Glomerular visceral epithelial cell (primary cell): ENCODE measurements at regions not wholly inside any gene's neighbourhood (a gene's known extent, or its start where the extent isn't known, plus 50 kb on each side); places are given as distances from the start of the nearest gene placed in this dataset.

Source experiments
- DNase-seq: peaks from one replicate; pipeline ENCODE4 v3.0.0-alpha.2; 2016; ENCODE audit errors: extremely low spot score

DNA sequence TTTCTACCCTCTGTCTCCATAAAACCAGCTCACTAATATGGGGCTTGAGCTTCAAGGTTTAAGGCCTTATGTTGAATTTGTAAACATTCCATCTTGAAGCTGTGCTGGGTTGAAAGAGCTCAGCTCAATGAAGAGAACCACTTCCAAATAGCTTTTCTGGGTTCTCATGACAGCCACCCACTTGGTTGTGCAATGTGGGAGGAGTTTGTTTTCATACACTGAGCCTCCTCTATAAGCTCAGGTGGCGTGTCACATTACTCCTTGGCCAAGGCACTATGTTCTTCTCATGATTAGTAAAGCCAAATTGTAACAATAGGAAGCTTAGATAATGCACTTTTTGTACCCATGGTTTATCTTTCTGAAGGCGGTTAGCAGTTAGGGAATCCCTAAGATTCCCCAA, 265.6 kb downstream of the PTEN start:
- no peak for DNase-seq

- no peak for DNase-seq
These were observed 267.5 kb downstream of the PTEN start for GRCh38 chr10:88130912-88131311.

DNA sequence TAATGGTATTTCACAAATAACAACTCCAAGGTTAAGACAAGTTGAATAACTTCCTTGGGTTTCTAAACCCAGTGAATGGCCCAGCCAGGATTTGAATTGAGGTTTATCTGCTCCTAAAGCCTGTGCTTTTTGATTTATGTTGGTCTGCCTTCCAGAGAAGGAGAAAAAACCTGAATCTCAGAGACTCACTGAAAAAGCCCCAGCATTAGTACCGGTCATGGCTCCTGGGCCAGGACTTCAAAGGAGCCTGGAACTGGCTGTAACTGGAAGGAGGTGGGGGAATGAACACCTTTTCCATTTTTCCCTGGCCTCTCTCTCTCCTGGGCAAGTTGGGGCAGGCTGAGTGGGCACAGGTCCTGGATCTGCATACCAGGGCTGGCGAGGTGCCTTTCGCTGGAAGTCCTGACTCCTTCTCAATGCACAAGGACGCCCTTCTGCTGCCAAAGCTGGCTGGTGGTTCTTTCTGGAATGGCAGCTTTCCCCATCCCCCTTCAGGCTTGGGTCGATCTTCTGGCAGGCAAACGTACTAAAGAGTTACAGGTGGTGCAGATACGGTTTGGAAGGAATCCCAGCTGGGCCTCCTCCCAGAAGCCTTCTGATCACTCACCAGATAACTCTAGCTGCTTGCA, 268.2 kb downstream of the PTEN start:
- no peak for DNase-seq

- DNase-seq, result no peak
These were observed 273.3 kb downstream of the PTEN start for GRCh38 chr10:88136712-88137111.

- DNase-seq, result no peak
These were observed 275.0 kb downstream of the PTEN start for GRCh38 chr10:88138319-88138848.

- no peak for DNase-seq
These were observed 283.8 kb downstream of the PTEN start for GRCh38 chr10:88147000-88147798.

DNA sequence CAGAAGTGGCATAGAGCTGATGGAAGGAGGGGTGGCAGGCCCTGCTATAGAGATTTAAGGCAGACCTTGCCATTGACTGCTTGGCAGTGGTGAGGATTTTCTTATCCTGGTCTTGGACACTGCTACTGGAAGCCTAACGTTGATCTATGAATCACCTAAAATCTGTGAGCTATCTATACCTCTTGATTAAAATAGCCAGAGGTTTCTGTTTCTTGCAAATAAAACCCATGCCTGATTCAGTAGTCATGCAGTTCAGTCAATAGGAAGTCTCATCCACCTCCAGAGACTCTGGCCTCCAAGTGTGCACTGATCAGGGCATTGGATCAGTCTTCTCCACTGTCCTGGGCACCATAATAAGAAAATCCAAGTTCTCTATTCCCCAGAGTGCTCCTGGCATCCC, 286.5 kb downstream of the PTEN start:
- no peak for DNase-seq

DNA sequence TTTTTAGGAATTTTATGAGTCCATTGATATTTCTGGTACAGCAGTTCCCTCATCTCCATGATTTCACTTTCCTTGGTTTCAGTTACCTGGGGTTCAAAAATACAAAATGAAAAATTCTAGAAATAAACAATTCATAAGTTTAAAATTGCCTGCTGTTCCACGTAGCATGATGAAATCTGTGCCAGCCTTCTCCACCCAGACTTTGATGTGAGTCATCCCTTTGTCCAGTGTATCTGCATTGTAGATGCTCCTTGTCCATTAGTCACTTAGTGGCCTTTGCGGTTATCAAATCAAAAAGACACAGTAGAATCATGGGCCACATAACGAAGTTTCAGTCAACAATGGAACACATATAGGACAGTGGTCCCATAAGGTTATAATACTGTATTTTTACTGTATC, 286.9 kb downstream of the PTEN start:
- peak; percentile 67 for DNase-seq

- DNase-seq, result peak; percentile 80
These were observed 289.3 kb downstream of the PTEN start for GRCh38 chr10:88152728-88153133.

GRCh38 chr10:88154596-88155250, 291.3 kb downstream of the PTEN start:
- peak; percentile 23 for DNase-seq

GRCh38 chr10:88156341-88156740, 292.9 kb downstream of the PTEN start:
- peak; percentile 68 for DNase-seq

DNA sequence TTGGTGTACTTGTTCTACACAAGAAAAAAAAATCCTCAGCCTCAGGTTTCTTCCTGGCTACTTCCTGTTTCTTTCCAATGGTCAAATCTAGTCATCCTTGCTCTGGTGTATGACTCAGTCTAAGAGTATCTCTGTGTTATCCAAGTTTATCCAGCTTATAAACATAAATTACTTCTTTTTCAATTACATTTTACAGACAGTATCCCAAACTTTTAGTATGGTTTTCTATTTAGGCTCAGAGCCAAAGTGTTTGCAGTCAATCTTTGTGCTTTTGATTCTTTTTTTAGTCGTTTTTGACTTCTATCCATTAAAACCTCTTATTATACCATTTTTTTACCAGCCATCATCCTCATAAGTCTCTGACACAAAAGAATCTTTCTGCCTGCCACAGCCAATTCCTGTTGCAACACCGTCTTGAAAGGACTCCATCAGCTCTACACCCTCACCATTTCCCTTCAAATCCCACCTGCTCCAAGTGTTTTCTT, 294.6 kb downstream of the PTEN start:
- peak; percentile 67 for DNase-seq

DNA sequence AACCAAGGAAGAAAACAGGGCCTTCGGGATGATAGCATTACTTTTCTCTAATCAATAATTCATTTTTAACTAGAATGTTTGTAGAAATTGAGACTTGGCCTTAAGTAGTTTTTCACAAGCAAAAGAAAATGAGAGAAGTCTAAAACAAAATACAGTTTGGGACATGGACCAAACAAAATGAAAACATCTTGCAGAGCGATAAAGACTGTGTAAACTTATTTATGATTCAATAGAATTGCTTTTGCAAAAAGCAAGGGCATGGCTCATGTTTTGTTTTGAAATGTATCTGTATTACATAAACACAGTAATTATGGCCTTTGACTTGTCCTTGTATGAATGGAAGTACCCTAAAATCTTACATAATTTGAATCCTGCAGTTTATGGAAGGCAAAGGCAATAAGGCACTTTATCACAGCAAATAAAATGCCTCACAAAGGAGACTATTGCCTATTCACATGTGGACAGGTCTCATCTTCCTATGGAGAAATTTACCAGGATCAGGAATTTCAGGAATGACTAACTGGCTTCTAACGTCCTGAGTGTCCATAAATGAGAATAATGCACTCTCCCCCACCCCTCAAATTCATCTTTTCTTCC, 295.2 kb downstream of the PTEN start:
- no peak for DNase-seq

DNA sequence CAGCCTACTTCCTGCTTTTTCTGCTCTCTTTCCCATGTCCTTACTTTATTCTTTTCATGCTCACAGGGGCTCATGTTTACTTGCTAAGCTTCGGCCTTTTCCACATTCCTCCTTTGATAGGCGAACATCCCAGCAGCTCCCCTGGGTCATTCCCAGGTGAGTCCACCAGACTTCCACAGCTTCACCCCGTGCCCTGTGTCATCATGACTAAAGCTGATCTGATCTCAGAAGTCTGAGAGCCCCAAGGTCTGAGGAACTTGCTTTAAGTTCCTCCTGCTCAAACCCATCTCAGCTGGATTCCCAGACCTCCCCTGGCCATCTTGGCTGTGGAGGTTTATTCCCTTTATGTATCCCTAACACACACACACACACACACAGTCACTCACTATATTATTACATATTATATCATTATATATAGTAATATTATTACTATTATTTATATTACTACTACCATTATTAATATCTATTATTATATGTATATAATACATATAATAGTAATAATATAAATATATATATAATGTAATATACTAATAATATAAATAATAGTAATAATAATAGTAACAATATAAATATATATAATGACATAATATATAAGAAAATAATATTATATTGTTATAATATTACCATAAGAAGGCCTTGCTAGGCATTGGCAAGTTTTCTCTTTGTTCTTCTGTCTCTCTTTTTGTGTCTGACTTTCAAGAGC, 295.9 kb downstream of the PTEN start:
- DNase-seq, result no peak

DNA sequence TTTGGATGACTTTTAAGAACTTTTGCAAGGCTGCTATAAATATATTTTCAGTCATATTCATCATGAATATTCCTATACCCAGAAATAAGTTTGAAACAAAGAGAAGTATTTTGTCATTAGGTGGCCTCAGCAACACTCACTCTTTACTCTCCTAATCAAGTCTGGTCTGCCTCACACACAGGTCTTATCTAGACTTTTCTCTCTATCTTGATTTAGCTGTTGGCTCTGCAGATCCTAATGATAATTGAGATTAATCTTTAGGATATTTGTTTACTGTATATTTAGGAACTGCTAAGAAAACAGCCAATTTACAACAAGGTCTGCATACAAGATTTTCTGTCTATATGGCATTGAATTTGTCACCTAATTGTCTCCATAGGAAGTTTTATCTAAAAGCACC, 297.6 kb downstream of the PTEN start:
- DNase-seq, result no peak

GRCh38 chr10:88161756-88162155, 298.3 kb downstream of the PTEN start:
- no peak for DNase-seq

DNA sequence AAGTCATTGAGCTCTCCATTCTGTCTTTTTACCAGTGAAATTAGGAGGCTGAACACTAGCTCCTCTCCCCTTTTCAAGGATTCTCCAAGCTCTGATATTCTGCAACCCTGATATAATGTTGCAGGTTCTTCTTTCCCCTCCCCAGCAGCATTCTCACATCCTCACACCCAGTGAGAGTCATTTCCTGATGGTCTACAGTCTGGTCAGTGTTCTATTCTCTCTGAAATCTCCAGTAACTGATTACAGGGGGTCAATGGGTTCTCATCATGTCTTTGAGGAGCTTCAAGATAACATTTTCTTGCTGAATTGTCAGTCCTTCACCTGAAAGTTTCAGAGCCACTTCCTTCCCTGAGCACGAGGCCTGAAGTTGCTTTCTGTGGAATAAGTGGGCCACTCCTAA, 299.4 kb downstream of the PTEN start:
- no peak for DNase-seq

- no peak for DNase-seq
These were observed 300.1 kb downstream of the PTEN start for GRCh38 chr10:88163572-88163971.

DNA sequence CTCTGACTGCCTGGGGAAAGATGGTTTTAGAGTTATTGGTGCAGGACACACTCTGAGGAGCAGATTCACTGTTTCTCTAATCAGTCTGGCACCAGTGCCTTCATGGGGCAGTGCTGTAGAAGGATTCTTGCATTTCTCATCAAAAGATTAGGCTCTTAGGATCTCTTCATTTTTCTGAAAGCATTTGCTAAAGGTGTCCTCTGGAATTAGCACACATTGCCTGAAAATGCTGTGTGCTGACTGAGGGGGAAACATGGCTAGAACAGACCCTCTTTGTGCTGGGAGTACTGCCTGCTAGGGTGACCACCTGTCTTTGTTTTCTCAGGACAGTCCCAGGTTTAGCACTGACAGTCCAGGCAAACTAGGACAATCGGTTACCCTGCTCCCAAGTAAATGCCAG, 301.0 kb downstream of the PTEN start:
- no peak for DNase-seq

- DNase-seq, result no peak
These were observed 302.4 kb downstream of the PTEN start for GRCh38 chr10:88165849-88166271.
